MG63 (cell line): ENCODE measurements at regions not wholly inside any gene's neighbourhood (a gene's known extent, or its start where the extent isn't known, plus 50 kb on each side); places are given as distances from the start of the nearest gene placed in this dataset.

Experiments used
- DNase-seq: peaks from one replicate; pipeline ENCODE4 v3.0.0-alpha.2; 2020
- H3K27me3 ChIP-seq: fragments of 250-450 bp; sonication (Bioruptor Pico); 2 replicates; pipeline ENCODE4 v1.5.1; 2020; ENCODE audit warnings: mild to moderate bottlenecking, moderate library complexity
- H3K36me3 ChIP-seq: fragments of 250-450 bp; sonication (Bioruptor Pico); 2 replicates; pipeline ENCODE4 v1.5.1; 2020; ENCODE audit warnings: mild to moderate bottlenecking, moderate library complexity
- H3K4me3 ChIP-seq: fragments of 250-450 bp; sonication (Bioruptor Pico); 2 replicates; pipeline ENCODE4 v1.5.1; 2020; ENCODE audit warnings: mild to moderate bottlenecking, moderate library complexity
- H3K9me3 ChIP-seq: fragments of 250-450 bp; sonication (Bioruptor Pico); 2 replicates; pipeline ENCODE4 v1.5.1; 2020; ENCODE audit warnings: mild to moderate bottlenecking, moderate library complexity

DNA sequence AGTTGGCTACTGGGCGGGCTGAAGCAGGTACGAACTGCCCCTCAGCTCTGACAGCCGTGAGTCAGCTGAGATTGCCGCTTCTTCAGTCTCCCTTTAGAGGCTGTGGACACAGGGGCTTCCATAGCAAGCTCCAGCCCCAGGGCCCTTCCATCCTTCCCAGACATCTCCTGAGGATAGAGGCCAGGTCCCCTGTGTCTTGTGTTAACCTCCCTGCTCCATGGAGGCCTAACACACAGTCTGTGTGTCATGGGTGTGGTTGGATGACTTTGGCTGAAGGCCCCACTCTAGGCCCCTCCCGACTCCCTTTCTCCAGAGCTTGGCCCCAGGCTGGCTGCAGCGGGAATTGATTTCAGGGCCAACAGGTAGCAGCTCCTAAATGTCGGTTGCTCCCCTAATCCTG is 116.1 kb upstream of the TLE3 start:
- Histone ChIP-seq H3K27me3 (no peaks in the 10 kb centered on the region), H3K36me3 (no peaks in the 10 kb centered on the region), H3K9me3 (no peaks in the 10 kb centered on the region), H3K4me3 (no peak overlapping the region)
- no peak for DNase-seq

DNA sequence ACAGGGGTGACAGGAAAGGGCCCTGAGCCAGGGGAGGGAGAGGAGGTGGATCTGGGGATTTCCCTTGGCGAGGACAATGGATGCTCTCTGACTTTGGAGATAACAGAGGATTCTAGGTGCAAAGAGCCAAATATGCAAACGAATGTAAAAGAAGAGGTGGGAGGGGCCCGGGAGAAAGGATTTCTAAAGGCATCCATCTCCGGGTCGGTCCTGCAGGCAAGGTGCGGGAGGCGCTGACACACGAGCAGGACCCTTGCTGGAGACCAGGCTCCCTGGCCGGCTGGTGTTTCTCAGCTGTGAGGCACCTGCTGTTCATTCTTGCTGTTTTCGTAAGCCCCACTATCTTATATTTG is 115.2 kb upstream of the TLE3 start:
- H3K27me3 ChIP-seq = no peaks in the 10 kb centered on the region
- no peaks in the 10 kb centered on the region for H3K36me3 ChIP-seq
- H3K9me3 ChIP-seq = no peaks in the 10 kb centered on the region
- DNase-seq = no peak
- H3K4me3 ChIP-seq = no peak overlapping the region

DNA sequence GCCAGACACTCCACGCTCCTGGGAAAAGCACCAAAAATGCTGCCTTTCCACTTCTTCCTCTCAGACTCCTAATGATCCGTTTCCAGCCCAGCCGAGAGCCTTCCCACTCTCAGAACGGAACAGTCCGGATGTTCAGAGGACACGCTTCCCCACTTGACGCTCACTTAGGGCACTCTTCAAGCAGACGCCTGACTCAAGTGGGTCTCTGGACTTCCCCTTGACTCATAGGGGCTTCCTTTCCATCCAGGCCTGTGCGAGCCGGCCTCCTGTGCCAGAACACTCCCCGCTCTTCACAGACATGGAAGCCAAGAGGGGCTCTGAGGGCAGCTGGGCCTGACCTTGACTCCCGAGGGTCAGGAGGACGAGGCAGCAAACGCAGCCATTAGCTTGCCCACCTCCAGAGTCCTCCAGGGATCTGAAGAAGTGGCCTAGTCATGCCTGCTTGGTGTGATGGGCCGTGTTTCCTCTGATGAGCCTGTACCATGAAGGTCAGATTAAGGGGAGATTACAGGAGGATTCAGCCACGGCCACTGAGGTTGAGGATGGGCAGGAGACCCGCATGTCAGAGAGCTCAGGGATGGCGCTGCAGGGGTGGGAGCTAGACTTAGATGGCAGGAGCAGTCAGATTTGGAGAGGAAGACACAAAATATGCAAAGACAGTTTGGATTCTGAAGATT is 114.7 kb upstream of the TLE3 start:
- H3K36me3 ChIP-seq = no peaks in the 10 kb centered on the region
- no peaks in the 10 kb centered on the region for H3K9me3 ChIP-seq
- H3K27me3 ChIP-seq = peaks cover under 1% of the 10 kb centered on the region; the same call in 1 of the 2 replicates
- no peak for DNase-seq
- no peak overlapping the region for H3K4me3 ChIP-seq

DNA sequence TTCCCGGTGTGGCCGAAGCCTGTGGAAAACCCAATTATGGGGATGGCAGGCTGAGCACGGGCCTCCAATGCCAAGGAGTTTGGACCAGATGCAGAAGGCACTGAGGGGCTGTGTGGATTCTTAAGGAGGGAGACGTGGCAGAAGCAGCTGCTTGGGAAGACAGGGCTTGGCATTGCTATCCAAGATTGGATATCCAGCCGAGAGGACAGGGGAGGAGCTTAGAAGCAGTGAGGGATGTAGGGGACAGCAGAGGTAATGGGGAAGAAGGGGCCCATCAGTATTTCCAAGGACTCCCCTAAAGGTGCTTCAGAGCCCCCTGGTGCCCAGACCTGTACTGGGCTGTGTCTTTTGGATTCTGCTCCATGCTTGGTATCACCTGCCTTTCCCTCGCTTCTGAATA is 112.8 kb upstream of the TLE3 start:
- Histone ChIP-seq H3K27me3 (peaks cover 2% of the 10 kb centered on the region; the same call in 1 of the 2 replicates), H3K36me3 (no peaks in the 10 kb centered on the region), H3K9me3 (no peaks in the 10 kb centered on the region), H3K4me3 (no peak overlapping the region)
- no peak for DNase-seq

DNA sequence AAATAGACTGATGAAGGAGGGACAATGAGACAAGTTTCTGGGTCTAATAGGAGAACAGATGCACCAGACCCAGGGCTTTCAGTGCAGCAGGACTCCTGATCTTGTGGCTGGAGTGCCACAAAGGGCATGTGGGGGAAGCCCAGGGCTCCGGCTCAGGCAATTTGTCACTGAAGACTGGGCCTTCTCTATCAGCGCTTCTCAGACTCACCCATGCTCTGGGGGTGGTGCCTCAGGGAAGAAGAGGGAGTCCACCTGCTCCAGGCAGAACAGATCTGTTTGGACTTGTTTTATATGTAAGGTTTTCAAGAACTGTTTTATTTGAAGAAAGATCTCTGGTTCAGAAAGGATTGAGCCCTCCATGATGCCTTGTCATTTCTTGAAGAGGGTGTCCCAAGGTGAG is 112.4 kb upstream of the TLE3 start:
- peaks cover 2% of the 10 kb centered on the region; the same call in 1 of the 2 replicates for H3K27me3 ChIP-seq
- H3K36me3 ChIP-seq = no peaks in the 10 kb centered on the region
- no peaks in the 10 kb centered on the region for H3K9me3 ChIP-seq
- no peak overlapping the region for H3K4me3 ChIP-seq
- DNase-seq = no peak

DNA sequence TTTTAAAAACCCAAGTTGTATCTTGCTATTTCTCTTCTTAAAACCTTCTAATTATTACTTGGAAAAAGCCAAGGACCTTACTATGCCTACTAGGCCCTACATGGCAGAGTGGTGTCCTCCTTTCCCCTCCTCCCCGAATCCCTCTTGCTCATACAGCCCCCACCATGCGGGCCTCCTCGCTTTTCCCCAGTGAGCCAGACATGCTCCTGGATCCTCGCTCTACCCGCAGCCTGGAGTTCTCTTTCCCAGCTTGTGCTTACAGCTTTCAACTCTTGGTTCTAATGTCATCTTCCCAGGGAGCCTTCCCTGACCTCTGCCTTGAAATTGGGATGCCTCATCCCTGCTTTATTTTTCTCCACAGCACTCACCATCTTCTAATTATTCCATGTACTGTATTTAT is 111.8 kb upstream of the TLE3 start:
- Histone ChIP-seq H3K9me3 (no peaks in the 10 kb centered on the region), H3K4me3 (no peak overlapping the region), H3K27me3 (peaks cover 2% of the 10 kb centered on the region; the same call in 1 of the 2 replicates), H3K36me3 (no peaks in the 10 kb centered on the region)
- no peak for DNase-seq

DNA sequence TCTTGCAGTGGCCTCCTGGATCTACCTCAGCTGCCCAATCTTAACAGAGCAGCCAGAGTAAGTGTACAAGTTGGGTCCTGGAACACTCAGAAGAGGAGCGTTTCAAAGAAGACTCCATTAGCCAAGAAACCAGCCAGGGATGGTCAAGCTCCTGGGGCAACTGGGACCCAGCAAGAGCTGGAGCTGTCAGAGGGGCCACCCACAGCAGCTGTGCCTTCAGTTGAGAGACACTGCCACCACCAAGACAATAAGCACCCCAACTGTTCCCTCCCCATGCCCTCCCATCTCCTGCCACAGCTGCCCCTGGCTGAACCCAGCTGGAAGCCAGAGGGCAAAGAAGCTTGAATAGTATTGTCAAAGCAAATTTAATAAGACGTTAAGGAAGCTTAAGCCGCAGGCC is 110.6 kb upstream of the TLE3 start:
- Histone ChIP-seq H3K9me3 (no peaks in the 10 kb centered on the region), H3K27me3 (peaks cover 2% of the 10 kb centered on the region; the same call in 1 of the 2 replicates), H3K36me3 (no peaks in the 10 kb centered on the region), H3K4me3 (no peak overlapping the region)
- DNase-seq = no peak

DNA sequence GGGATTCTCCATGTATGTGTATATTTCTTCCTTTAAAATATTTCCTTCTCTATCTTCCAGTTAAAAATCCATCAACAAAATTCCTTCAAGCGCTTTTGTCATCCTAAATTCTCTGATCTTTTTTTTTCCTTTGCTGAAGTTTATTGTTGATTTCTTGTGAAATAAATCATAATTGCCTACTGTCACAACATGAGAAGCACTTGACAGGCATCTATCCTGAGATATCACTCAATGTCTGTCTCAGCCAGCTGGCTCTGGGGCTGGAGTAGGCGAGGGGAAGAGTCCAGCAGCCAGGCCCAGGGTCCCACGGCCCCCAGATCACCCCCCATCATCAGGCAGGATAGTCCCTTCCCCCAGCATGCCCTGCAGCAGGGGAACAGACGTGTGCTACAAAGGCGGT is 109.0 kb upstream of the TLE3 start:
- no peak for DNase-seq
- Histone ChIP-seq H3K9me3 (no peaks in the 10 kb centered on the region), H3K36me3 (no peaks in the 10 kb centered on the region), H3K27me3 (peaks cover 2% of the 10 kb centered on the region; the same call in 1 of the 2 replicates), H3K4me3 (no peak overlapping the region)

DNA sequence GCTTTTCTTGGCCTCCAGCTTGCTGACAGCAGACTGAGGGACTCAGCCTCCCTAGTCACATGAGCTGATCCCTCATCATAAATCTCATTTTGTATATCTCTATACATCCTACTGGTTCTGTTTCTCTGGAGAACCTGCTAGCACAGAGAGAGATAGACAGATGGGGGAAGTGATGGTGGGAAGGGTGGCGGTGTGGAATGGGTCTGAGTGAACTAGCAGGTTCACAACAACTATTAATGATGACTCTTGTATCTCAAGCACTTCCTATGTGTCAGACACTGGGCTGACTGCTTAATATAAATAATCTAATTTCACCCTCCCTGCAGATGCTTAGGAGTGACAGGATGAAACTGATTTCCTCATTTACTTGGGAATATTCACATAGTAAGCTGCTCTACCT is 106.9 kb upstream of the TLE3 start:
- no peaks in the 10 kb centered on the region for H3K9me3 ChIP-seq
- DNase-seq = no peak
- H3K27me3 ChIP-seq = peaks cover 2% of the 10 kb centered on the region; the same call in 1 of the 2 replicates
- no peak overlapping the region for H3K4me3 ChIP-seq
- no peaks in the 10 kb centered on the region for H3K36me3 ChIP-seq

DNA sequence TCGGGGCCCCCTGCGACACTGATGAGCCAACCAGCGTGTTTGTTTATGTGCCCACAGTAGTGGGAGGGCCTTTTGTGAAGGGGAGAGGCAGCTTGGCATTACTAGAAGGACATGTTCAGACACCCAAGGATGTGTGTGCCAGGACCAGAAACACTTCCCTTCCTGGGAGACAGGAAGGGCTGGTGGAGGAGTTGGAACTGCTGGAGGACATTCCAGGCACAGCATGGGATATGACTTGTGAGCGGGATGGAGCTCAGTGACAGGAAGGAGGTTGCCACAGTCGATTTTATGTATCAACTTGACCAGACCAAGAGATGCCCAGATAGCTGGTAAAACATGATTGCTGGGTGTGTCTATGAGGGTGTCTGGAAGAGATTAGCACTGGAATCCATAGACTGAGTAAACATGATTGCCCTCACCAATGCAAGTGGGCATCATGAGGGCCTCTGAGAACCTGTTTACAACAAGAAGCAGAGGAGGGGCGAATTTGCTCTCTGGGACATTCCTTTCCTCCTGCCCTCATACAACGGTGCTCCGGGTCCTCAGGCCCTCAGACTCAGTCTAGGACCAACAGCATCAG is 106.4 kb upstream of the TLE3 start:
- Histone ChIP-seq H3K36me3 (no peaks in the 10 kb centered on the region), H3K4me3 (no peak overlapping the region), H3K9me3 (no peaks in the 10 kb centered on the region), H3K27me3 (peaks cover 2% of the 10 kb centered on the region; the same call in 1 of the 2 replicates)
- peak; percentile 56 for DNase-seq

DNA sequence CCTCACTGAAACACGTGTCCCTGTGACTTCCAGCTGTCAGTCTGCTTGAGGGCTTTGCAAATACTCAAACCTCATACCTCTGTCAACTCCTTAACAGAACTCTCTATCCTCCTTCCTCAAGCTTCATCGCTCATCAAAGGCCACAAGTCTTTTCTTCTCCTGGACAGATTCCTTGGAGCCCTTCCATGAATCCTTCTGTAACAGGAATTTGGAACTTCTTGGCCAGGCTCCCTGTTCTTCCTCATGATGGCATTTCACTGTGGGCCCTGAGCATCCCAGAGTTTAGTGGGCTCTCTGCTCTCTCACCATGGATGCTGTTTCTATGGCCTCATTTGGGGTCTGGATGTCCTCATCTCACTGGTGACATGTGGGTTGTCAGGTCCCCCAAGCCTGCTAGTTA is 105.0 kb upstream of the TLE3 start:
- DNase-seq = no peak

DNA sequence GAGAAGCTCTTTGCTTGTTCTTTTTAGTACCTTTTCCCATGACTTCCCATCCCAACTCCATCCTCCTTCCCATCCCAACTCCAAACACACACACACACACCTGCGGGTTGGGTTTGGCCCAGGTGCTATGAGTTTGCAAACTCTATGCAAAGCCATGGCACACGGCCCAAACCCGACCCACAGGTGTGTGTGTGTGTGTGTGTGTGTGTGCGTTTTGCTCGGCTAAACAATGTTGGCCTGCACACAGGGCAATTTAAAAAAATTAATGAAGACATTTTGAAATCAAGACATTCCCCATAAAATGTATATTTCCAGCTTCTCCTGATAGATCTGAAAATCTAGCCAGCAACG is 103.7 kb upstream of the TLE3 start:
- no peak for DNase-seq

More for the DNA sequence above, 105.0 kb upstream of the TLE3 start:
- peaks cover 2% of the 10 kb centered on the region; the same call in 1 of the 2 replicates for H3K27me3 ChIP-seq
- H3K9me3 ChIP-seq = no peaks in the 10 kb centered on the region
- no peaks in the 10 kb centered on the region for H3K36me3 ChIP-seq
- H3K4me3 ChIP-seq = no peak overlapping the region

DNA sequence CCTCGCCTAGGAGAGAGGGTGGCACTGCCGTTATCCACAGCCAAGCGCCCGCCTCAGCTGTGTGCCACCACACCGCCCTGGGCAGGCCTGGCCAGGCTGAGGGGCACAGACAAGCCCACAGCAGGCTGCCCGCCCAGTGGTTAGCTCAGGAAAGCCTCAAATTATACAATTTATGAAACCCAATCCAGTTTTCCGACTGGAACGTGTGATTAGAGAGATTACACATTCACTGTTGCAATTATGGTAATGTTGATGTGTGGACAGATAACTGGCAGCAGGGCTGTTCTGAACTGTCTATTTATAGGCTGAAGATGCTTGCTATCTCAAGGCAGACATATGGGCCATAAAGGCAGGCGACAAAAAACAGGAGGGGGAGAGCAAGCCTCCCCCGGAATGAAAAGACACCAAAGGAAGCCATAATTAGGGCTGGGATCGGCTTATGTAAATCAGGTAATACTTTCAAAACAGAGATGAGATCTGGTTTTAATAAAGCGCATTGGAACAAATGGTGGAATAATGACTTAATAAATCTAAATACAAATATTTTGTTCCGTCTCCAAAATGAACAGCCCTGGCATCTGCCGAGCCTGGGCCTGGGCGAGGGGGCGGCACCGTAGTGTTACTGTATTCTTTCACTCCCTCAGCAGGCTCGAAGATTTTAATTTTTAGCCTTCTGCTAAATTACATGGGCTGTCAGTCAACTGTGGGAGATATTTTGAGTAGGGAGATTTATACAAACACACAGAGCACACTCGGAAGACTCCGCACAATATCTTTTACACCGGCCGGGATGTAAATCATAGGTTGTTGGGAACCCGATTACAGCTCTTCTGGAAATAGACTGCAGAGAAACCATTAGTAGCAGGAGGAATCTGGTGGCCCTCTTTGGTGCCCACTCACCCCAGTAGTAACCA is 103.1 kb upstream of the TLE3 start:
- Histone ChIP-seq H3K36me3 (no peaks in the 10 kb centered on the region), H3K9me3 (no peaks in the 10 kb centered on the region), H3K27me3 (no peaks in the 10 kb centered on the region), H3K4me3 (no peak overlapping the region)
- DNase-seq = no peak

More for the DNA sequence above, 103.7 kb upstream of the TLE3 start:
- Histone ChIP-seq H3K27me3 (no peaks in the 10 kb centered on the region), H3K36me3 (no peaks in the 10 kb centered on the region), H3K4me3 (no peak overlapping the region), H3K9me3 (no peaks in the 10 kb centered on the region)

DNA sequence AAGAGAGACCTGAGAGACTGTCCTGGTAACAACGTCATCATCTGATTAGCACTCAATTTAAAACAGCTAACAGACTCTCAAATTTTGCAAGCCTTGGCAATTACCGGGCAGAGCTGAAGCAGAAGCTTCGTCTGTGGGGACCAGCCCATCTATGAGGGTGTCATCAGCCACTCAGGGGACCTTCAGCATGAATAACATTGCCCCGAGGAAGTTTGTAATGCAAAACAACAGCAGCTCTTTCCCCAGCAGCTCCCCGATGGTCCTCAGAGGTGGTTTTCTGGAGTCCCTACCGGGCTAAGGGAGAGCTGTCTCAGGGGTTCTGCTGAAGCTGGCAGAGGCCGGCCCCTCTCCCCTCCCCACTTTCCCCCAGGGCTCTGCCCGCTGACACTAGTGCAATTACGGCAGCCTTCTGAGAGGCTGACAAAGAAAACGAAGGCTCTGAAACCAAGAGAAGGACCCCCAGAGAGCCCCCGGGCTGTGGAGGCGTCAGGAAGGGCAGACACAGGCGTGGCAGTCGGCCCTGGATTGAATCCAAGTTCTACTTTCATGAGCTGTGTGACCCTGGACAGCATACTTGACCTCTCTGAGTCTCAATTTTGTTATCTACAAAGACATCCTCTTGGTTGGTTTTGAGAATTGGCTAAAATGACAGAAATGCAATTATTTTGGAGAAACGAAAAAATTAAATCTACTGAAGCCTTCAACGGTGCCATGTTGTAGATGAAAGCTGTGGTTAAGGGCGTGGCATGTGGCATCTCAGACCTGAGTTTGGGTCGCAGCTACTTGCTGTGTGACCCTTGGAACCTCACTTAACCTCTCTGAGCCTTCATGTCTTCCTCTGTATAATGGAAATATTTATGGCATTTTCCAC is 102.1 kb upstream of the TLE3 start:
- DNase-seq = no peak
- Histone ChIP-seq H3K9me3 (no peaks in the 10 kb centered on the region), H3K4me3 (no peak overlapping the region), H3K36me3 (no peaks in the 10 kb centered on the region), H3K27me3 (no peaks in the 10 kb centered on the region)

DNA sequence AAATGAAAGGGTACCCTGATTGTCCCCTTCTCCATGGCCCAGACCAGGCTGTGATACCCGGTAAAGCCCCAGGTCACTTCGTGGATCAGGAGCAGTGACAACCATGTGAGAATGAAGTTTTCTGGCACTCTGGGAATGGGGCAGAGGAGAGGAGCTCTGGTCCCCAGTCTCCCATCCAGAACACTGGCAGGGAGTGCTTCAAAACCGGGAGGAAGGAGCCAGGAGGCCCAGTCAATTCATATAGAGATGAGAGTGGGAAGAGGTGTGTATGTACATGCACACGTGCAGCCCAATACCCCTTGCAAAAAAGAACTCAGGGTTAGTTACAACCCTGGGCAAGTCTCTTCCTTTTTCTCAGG is 101.4 kb upstream of the TLE3 start:
- H3K4me3 ChIP-seq = no peak overlapping the region
- no peak for DNase-seq

DNA sequence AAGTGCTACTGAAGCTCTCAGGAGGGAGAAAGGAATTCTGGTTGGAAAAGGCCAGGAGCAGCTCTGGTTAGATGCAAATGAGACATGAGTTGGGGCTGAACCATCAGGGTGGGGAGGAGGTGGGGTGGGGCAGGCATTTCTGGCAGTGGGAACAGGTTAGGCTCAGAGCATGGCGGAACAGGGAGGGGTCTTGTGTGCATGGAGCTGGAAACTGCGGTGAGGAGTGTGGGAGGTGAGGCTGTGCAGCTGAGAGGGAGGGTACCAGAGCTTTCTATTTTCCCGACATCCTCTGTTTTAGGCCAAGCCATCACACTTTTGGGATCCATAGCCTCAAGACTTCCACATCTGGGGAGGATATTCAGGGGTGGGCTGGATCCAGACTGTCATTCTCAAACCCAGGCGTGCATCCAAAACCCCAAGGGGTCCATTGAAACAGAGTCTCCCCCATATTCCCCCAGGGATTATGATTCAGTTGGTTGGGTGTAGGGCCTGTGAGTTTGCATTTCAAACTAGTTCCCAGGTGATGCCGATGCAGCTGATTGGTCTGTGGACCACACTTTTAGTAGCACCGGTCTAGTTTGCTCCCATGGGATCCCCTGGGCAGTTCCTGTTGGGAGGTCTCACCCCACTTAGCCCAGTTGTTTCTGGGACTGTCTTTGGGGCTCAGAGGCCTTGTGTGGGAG is 100.9 kb upstream of the TLE3 start:
- no peaks in the 10 kb centered on the region for H3K36me3 ChIP-seq
- no peaks in the 10 kb centered on the region for H3K27me3 ChIP-seq
- H3K9me3 ChIP-seq = no peaks in the 10 kb centered on the region
- DNase-seq = no peak
- H3K4me3 ChIP-seq = no peak overlapping the region

More for the DNA sequence above, 101.4 kb upstream of the TLE3 start:
- Histone ChIP-seq H3K9me3 (no peaks in the 10 kb centered on the region), H3K36me3 (no peaks in the 10 kb centered on the region), H3K27me3 (no peaks in the 10 kb centered on the region)
